H1 (cell line): ENCODE measurements at regions not wholly inside any gene's neighbourhood (a gene's known extent, or its start where the extent isn't known, plus 50 kb on each side); places are given as distances from the start of the nearest gene placed in this dataset.

ENCODE experiments used
- ASH2L ChIP-seq: fragments of 200-600, 300-600 bp; sonication (generic); IDR thresholded peaks from one replicate; pipeline ENCODE4 v1.7.1; 2017; ENCODE audit warnings: low read length
- BCL11A ChIP-seq, 2 experiments: IDR thresholded peaks; one replicate each; pipeline ENCODE4 v1.6.1; 2011; ENCODE audit warnings: low read depth in 2 of 2, low read length in 2 of 2, mild to moderate bottlenecking in 2 of 2
- CHD2 ChIP-seq: IDR thresholded peaks from 2 replicates; pipeline ENCODE4 v1.6.1; 2012; ENCODE audit warnings: low read length, improper control_type of control experiment
- CHD7 ChIP-seq: fragments of 300-600 bp; sonication (generic); IDR thresholded peaks from 2 replicates; pipeline ENCODE4 v1.7.1; 2012; ENCODE audit warnings: low read length, moderate library complexity, mild to moderate bottlenecking, inconsistent platforms; ENCODE audit not compliant: insufficient replicate concordance
- CREB1 ChIP-seq: IDR thresholded peaks from 2 replicates; pipeline ENCODE4 v1.6.1; 2012; ENCODE audit warnings: inconsistent platforms
- HDAC6 ChIP-seq: IDR thresholded peaks from one replicate; pipeline ENCODE4 v1.7.1; 2012; ENCODE audit warnings: low read depth, mild to moderate bottlenecking, inconsistent platforms, low read length, moderate library complexity
- KDM4A ChIP-seq: IDR thresholded peaks from one replicate; pipeline ENCODE4 v1.7.1; 2012; ENCODE audit warnings: low read depth, mild to moderate bottlenecking, moderate library complexity, low read length, inconsistent platforms; ENCODE audit not compliant: severe bottlenecking
- PHF8 ChIP-seq: fragments of 200-600 bp; sonication (generic); conservative IDR thresholded peaks from 2 replicates; pipeline ENCODE4 v1.7.1; 2012; ENCODE audit warnings: low read depth, mild to moderate bottlenecking, inconsistent platforms, low read length, moderate library complexity
- POLR2AphosphoS5 ChIP-seq: IDR thresholded peaks from 2 replicates; pipeline ENCODE4 v1.6.1; 2011; ENCODE audit warnings: low read depth, low read length
- RNF2 ChIP-seq: fragments of 200-900, 300-1000 bp; sonication (generic); IDR thresholded peaks from 2 replicates; pipeline ENCODE4 v1.7.1; 2016; ENCODE audit warnings: borderline replicate concordance, low read depth, mild to moderate bottlenecking, antibody characterized with exemption, low read length; ENCODE audit not compliant: poor library complexity, severe bottlenecking; ENCODE audit errors: missing control alignments
- SRF ChIP-seq: IDR thresholded peaks from 2 replicates; pipeline ENCODE4 v1.6.1; 2011; ENCODE audit warnings: mild to moderate bottlenecking, low read depth, low read length, moderate library complexity
- TAF1 ChIP-seq: IDR thresholded peaks from 2 replicates; pipeline ENCODE4 v1.6.1; 2011; ENCODE audit warnings: mild to moderate bottlenecking, low read depth, low read length
- TBP ChIP-seq: IDR thresholded peaks from 2 replicates; pipeline ENCODE4 v1.6.1; 2011; ENCODE audit warnings: low read depth, low read length, improper control_type of control experiment
- YY1 ChIP-seq: IDR thresholded peaks from 2 replicates; pipeline ENCODE4 v1.6.1; 2011; ENCODE audit warnings: low read depth, mild to moderate bottlenecking, low read length

GRCh38 chr4:101411926-101412325 is 64.6 kb upstream of the PPP3CA start (continued):
- TF ChIP-seq CHD7 = no peak
- TF ChIP-seq PHF8 = no peak
- no peak for TF ChIP-seq ASH2L
- TF ChIP-seq BCL11A (IDR thresholded peaks at IDR 0.05; ENCODE audit: low read depth in 2 of 2, low read length in 2 of 2) = no peak
- no peak for TF ChIP-seq CHD2
- no peak for TF ChIP-seq YY1
- no peak for TF ChIP-seq TBP
- no peak for TF ChIP-seq KDM4A
- no peak for TF ChIP-seq POLR2AphosphoS5
- TF ChIP-seq CREB1 = no peak
- no peak for TF ChIP-seq TAF1
- TF ChIP-seq HDAC6 = no peak
- no peak for TF ChIP-seq SRF
- TF ChIP-seq RNF2 = no peak
